Thyroid gland (tissue), 4 donors: ENCODE measurements at regions not wholly inside any gene's neighbourhood (a gene's known extent, or its start where the extent isn't known, plus 50 kb on each side); places are given as distances from the start of the nearest gene placed in this dataset.

Source experiments
- DNase-seq, 2 donors: peaks; one replicate each; pipeline ENCODE4 v3.0.0-alpha.2; 2019
- H3K27ac ChIP-seq, 3 donors: fragments of 200-600 bp; sonication (generic); 1 replicate in 2 of 3; 2 replicates in 1 of 3; pipeline ENCODE4 v1.5.1; 2016 to 2019; ENCODE audit warnings: mild to moderate bottlenecking in 1 of 3, moderate library complexity in 1 of 3
- H3K27me3 ChIP-seq: fragments of 200-600 bp; sonication (generic); one replicate; pipeline ENCODE4 v1.5.1; 2019
- H3K36me3 ChIP-seq, 2 donors: fragments of 200-600 bp; sonication (generic); one replicate each; pipeline ENCODE4 v1.5.1; 2016 to 2019
- H3K4me1 ChIP-seq, 2 donors: fragments of 200-600 bp; sonication (generic); one replicate each; pipeline ENCODE4 v1.5.1; 2017 to 2019
- H3K4me3 ChIP-seq, 3 donors: fragments of 200-600 bp; sonication (generic); replicated peaks in 1 of 3; 1 replicate in 2 of 3; 2 replicates in 1 of 3; pipeline ENCODE4 v1.5.1; 2016; ENCODE audit warnings: mild to moderate bottlenecking in 1 of 3
- H3K9me3 ChIP-seq: fragments of 200-600 bp; sonication (generic); one replicate; pipeline ENCODE4 v1.5.1; 2017
- POLR2A ChIP-seq, 2 donors: fragments of 450-650 bp; IDR thresholded peaks; one replicate each; pipeline ENCODE4 v1.6.1; 2017; ENCODE audit warnings: antibody characterized with exemption in 2 of 2, mild to moderate bottlenecking in 2 of 2, moderate library complexity in 1 of 2
- WGBS, 2 donors: methylation state at CpG; one replicate each; pipeline ENCODE4 v1.1.5; 2017; 5-methylcytosine and 5-hydroxymethylcytosine counted together
- intact Hi-C: fragments of 100-400 bp; cut with DNase I; formaldehyde crosslinking; loops from one replicate; pipeline ENCODE4 v1.15.1; 2023
- TF ChIP-seq, protein P1 (sequence below), 6 experiments: fragments of 200-600 bp in 3 of 6; fragments of 450-650 bp in 3 of 6; sonication (generic) in 3 of 6; IDR thresholded peaks; one replicate each; pipeline ENCODE4 v1.5.1; 2016 to 2019; ENCODE audit warnings: antibody characterized with exemption in 6 of 6, mild to moderate bottlenecking in 2 of 6, inconsistent platforms in 1 of 6, moderate library complexity in 1 of 6

DNA sequence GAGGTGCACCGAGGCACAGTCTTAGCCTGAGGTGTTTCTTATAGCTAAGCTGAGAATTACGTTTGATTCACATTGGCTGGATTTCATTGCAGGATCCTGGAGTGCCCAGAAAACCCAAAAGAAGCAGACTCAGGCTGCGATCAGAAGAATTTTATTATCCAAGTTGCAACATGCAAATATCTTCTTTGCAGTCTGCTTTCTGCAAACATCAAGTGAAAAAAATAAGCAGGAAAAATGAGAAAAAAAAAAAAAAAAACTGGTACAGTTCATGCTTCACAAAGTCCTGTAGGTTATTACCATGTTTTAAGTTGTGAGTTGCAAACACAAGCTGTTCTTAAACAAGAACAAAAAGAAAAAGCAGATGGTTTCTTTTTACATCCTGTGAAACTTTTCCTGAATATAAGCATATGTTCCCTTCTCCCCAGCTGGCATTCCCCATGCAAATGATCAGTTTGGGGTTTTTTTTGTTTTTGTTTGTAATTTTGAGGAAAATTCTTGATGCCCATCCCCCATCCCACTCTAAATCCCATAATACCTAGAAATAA lies 349.0 kb downstream of the CBLN4 start:
- WGBS, 2 donors: 59 to 75% methylated on average over 3 of the region's 3 CpGs
- Histone ChIP-seq H3K27ac (no peak overlapping the region), H3K36me3 (no peaks in the 10 kb centered on the region), H3K4me3 (no peak overlapping the region), H3K9me3 (no peaks in the 10 kb centered on the region), H3K27me3 (no peaks in the 10 kb centered on the region), H3K4me1 (no peaks in the 10 kb centered on the region)
- no peak for DNase-seq
- TF ChIP-seq, protein P1, sequence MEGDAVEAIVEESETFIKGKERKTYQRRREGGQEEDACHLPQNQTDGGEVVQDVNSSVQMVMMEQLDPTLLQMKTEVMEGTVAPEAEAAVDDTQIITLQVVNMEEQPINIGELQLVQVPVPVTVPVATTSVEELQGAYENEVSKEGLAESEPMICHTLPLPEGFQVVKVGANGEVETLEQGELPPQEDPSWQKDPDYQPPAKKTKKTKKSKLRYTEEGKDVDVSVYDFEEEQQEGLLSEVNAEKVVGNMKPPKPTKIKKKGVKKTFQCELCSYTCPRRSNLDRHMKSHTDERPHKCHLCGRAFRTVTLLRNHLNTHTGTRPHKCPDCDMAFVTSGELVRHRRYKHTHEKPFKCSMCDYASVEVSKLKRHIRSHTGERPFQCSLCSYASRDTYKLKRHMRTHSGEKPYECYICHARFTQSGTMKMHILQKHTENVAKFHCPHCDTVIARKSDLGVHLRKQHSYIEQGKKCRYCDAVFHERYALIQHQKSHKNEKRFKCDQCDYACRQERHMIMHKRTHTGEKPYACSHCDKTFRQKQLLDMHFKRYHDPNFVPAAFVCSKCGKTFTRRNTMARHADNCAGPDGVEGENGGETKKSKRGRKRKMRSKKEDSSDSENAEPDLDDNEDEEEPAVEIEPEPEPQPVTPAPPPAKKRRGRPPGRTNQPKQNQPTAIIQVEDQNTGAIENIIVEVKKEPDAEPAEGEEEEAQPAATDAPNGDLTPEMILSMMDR (IDR thresholded peaks at IDR 0.05): no peak
- intact Hi-C loops: no loop called here

DNA sequence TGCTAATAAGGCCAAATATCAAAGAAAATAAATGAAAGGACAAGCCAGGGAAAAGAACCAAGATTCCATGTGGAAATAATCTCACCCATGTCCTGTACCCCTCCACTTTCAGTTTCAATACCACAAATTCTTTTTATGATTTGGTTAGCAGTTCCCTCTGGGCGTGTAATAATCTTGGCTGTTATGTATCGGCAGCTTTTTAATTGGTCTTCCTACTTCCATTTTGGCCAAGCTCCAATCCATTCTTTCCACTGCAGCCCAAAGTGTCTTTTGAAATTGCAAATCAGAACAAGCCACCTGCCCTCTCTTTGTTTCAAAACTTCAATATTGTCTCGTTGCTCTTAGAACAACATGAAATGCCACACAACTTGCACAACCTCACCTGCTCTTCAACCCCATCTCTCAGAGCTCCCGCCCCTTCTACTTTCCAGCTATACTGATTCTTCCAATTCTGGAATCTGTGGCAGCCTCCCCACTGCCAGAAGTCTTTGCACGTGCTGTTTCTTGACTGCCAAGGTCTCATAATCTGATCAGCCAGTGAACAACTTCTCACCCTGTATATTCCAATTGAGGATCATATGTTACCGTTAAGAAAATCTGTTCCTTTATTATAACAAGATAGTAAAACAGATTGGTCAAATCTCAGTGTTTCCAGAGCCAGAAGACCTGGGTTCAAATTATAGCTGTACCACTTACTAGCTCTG lies 354.5 kb downstream of the CBLN4 start:
- Histone ChIP-seq H3K4me3 (no peak overlapping the region), H3K36me3 (no peaks in the 10 kb centered on the region), H3K27ac (no peak overlapping the region), H3K27me3 (no peaks in the 10 kb centered on the region), H3K4me1 (no peaks in the 10 kb centered on the region), H3K9me3 (no peaks in the 10 kb centered on the region)
- intact Hi-C loops: no loop called here
- 34% methylated on average over 6 of the region's 6 CpGs for WGBS, 2 donors
- DNase-seq: no peak
- TF ChIP-seq, protein P1 (IDR thresholded peaks at IDR 0.05): no peak
- no peak for TF ChIP-seq POLR2A (IDR thresholded peaks at IDR 0.05)

DNA sequence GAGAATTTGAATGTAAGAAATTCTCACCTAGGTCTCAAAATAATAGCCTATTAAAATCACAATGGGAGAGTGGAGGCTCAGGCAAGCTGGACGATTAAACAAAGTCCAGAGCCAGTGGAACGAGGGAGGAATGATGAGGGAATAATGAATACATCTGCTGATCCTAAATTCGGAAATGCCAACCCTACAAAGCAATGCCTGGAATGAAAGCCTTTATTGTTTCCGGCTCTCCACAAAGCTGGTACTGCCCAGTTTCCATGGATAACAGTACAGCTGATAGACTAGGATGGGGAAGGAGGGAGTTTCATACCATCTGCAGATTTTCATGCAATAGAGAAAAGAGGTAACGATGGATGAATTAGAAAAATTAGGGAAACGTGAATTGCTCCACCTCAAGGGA lies 356.1 kb downstream of the CBLN4 start:
- Histone ChIP-seq H3K9me3 (no peaks in the 10 kb centered on the region), H3K27me3 (no peaks in the 10 kb centered on the region), H3K4me3 (no peak overlapping the region), H3K36me3 (no peaks in the 10 kb centered on the region), H3K27ac (no peak overlapping the region), H3K4me1 (no peaks in the 10 kb centered on the region)
- WGBS, 2 donors: 82 to 85% methylated on average over 6 of the region's 6 CpGs
- DNase-seq: no peak
- no peak for TF ChIP-seq POLR2A (IDR thresholded peaks at IDR 0.05)
- TF ChIP-seq, protein P1 (IDR thresholded peaks at IDR 0.05): no peak
- intact Hi-C loops: no loop called here

DNA sequence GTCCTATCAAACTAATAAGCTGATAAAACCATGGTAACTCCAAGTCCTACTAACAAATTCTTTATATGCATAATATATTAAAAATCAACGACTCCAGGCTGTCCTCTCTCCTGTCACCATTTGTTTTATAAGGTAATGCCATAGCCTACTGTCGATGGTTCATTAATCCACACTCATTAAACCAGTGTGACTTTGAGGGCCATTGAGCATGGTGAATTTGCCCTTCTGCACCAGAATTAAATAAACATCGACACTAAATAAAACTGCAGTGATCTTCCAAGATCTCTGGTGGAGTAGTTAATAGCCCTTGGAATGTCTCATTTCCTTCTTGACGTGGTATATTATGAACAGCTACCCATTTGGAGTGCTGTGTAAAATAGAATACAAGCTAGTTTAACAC lies 358.5 kb downstream of the CBLN4 start:
- H3K36me3 ChIP-seq: no peaks in the 10 kb centered on the region
- intact Hi-C loops: no loop called here
- H3K9me3 ChIP-seq: no peaks in the 10 kb centered on the region
- H3K27ac ChIP-seq: no peak overlapping the region
- TF ChIP-seq POLR2A (IDR thresholded peaks at IDR 0.05): no peak
- H3K4me1 ChIP-seq: no peaks in the 10 kb centered on the region
- H3K27me3 ChIP-seq: no peaks in the 10 kb centered on the region
- 80 to 87% methylated on average over 4 of the region's 4 CpGs for WGBS, 2 donors
- no peak for DNase-seq
- H3K4me3 ChIP-seq: no peak overlapping the region

DNA sequence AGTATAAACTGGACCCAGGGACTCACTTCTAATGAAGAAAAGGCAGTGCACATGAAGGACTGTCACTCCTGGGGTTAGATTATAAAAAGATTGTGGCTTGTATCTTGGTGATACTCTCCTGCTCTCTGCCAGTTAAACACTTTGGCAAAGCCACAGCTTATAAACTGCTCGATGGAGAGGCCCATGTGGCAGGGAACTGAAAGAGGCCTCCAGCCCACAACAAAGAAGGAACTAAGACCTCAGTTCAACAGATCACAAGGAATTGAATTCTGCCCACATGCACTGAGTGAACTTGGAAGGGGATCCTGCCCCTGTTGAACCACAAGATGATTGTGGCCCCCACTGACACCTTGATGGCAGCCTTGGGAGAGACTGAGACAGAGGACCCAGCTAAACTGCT lies 363.8 kb downstream of the CBLN4 start:
- H3K4me3 ChIP-seq: no peak overlapping the region
- no peaks in the 10 kb centered on the region for H3K36me3 ChIP-seq
- TF ChIP-seq, protein P1 (IDR thresholded peaks at IDR 0.05): no peak
- TF ChIP-seq POLR2A (IDR thresholded peaks at IDR 0.05): no peak
- no peaks in the 10 kb centered on the region for H3K27me3 ChIP-seq
- H3K27ac ChIP-seq: no peak overlapping the region
- WGBS, 2 donors: 60 to 82% methylated on average over 1 of the region's 1 CpG
- intact Hi-C loops: no loop called here
- no peaks in the 10 kb centered on the region for H3K4me1 ChIP-seq
- H3K9me3 ChIP-seq: no peaks in the 10 kb centered on the region
- DNase-seq: no peak
